ENCODE measurements at regions not wholly inside any gene's neighbourhood (a gene's known extent, or its start where the extent isn't known, plus 50 kb on each side); places are given as distances from the start of the nearest gene placed in this dataset.
"Not testable (repeated sequence)": the region's sequence is repeated elsewhere in the genome, so short reads cannot be mapped to it uniquely, and the experiment has no call there.

GRCh38 chr15:32242780-32243528 is 160.1 kb downstream of the GOLGA8K start:
- CTCF ChIA-PET, H3K27ac Mint-ChIP-seq, H3K4me3 Mint-ChIP-seq, DNase-seq, H3K4me1 Mint-ChIP-seq, H3K9me3 Mint-ChIP-seq, H3K36me3 Mint-ChIP-seq, H3K27me3 Mint-ChIP-seq: not testable (repeated sequence)

GRCh38 chr15:32227410-32228114 is 175.5 kb downstream of the GOLGA8K start:
- DNase-seq, H3K4me1 Mint-ChIP-seq, H3K9me3 Mint-ChIP-seq, CTCF ChIA-PET, H3K4me3 Mint-ChIP-seq, H3K27ac Mint-ChIP-seq, H3K36me3 Mint-ChIP-seq, H3K27me3 Mint-ChIP-seq: not testable (repeated sequence)

- H3K27ac Mint-ChIP-seq = no peak overlapping the region
- no peaks in the 10 kb centered on the region for H3K4me1 Mint-ChIP-seq
- no peaks in the 10 kb centered on the region for H3K27me3 Mint-ChIP-seq
- H3K9me3 Mint-ChIP-seq = no peaks in the 10 kb centered on the region
- CTCF ChIA-PET = no interaction called here
- H3K36me3 Mint-ChIP-seq = no peaks in the 10 kb centered on the region
- no peak for DNase-seq
- no peak overlapping the region for H3K4me3 Mint-ChIP-seq
Observed at GRCh38 chr15:32222716-32223115, 180.4 kb downstream of the GOLGA8K start.
